HUES6 (cell line): ENCODE measurements at regions not wholly inside any gene's neighbourhood (a gene's known extent, or its start where the extent isn't known, plus 50 kb on each side); places are given as distances from the start of the nearest gene placed in this dataset.

Experiments used
- H3K27ac ChIP-seq: 2 replicates; pipeline ENCODE4 v1.7.0; 2013; ENCODE audit warnings: low read depth, mild to moderate bottlenecking, low read length, inconsistent platforms
- H3K27me3 ChIP-seq: 2 replicates; pipeline ENCODE4 v1.6.1; 2013; ENCODE audit warnings: low read length; ENCODE audit not compliant: control insufficient read depth, insufficient read depth
- H3K36me3 ChIP-seq: 2 replicates; pipeline ENCODE4 v1.6.1; 2013; ENCODE audit warnings: low read length; ENCODE audit not compliant: control insufficient read depth, insufficient read depth
- H3K4me1 ChIP-seq: 2 replicates; pipeline ENCODE4 v1.6.1; 2013; ENCODE audit warnings: low read length; ENCODE audit not compliant: control insufficient read depth, insufficient read depth
- H3K4me3 ChIP-seq: 2 replicates; pipeline ENCODE4 v1.5.1; 2013; ENCODE audit warnings: low read depth, low read length
- H3K9ac ChIP-seq: one replicate; pipeline ENCODE4 v1.6.1; 2013; ENCODE audit warnings: mild to moderate bottlenecking, low read length
- H3K9me3 ChIP-seq: 2 replicates; pipeline ENCODE4 v1.6.1; 2013; ENCODE audit warnings: low read depth, low read length; ENCODE audit not compliant: control insufficient read depth, insufficient read depth

GRCh38 chr1:25113086-25113485 is 119.2 kb downstream of the SYF2 start:
- no peaks in the 10 kb centered on the region for H3K27me3 ChIP-seq
- H3K4me1 ChIP-seq: no peaks in the 10 kb centered on the region
- no peak overlapping the region for H3K27ac ChIP-seq
- peaks cover 10% of the 10 kb centered on the region for H3K9me3 ChIP-seq
- no peak overlapping the region for H3K4me3 ChIP-seq
- no peaks in the 10 kb centered on the region for H3K36me3 ChIP-seq
- no peak overlapping the region for H3K9ac ChIP-seq

DNA sequence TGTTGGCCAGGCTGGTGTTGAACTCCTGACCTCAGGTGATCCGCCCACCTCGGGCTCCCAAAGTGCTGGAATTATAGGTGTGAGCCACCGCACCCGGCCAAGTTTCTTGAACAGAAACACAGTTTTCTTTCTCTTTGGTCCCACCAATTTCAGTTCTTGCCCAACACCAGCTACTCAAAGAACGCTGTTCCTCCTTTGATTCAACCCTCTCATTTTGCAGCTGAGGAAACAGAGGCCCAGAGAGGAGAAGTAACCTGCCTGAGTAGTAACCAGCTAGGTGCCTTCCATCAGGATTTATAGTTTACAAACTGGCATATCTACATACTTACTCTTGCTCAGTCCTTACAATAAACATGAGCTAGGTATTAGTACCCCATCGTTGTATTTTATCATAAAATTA is 119.9 kb downstream of the SYF2 start:
- Histone ChIP-seq H3K9me3 (peaks cover 10% of the 10 kb centered on the region), H3K4me1 (no peaks in the 10 kb centered on the region)

GRCh38 chr1:25111706-25112105 is 120.6 kb downstream of the SYF2 start:
- Histone ChIP-seq H3K4me3 (no peak overlapping the region), H3K36me3 (no peaks in the 10 kb centered on the region), H3K9me3 (peaks cover 10% of the 10 kb centered on the region), H3K27me3 (no peaks in the 10 kb centered on the region), H3K4me1 (no peaks in the 10 kb centered on the region), H3K27ac (no peak overlapping the region), H3K9ac (no peak overlapping the region)

More for the DNA sequence above, 119.9 kb downstream of the SYF2 start:
- Histone ChIP-seq H3K27ac (no peak overlapping the region), H3K36me3 (no peaks in the 10 kb centered on the region), H3K9ac (no peak overlapping the region), H3K4me3 (no peak overlapping the region), H3K27me3 (no peaks in the 10 kb centered on the region)

- Histone ChIP-seq H3K4me3 (no peak overlapping the region), H3K27ac (no peak overlapping the region), H3K27me3 (no peaks in the 10 kb centered on the region), H3K9ac (no peak overlapping the region), H3K36me3 (no peaks in the 10 kb centered on the region), H3K9me3 (peaks cover 10% of the 10 kb centered on the region), H3K4me1 (no peaks in the 10 kb centered on the region)
Observed at GRCh38 chr1:25110485-25110884, 121.8 kb downstream of the SYF2 start.

DNA sequence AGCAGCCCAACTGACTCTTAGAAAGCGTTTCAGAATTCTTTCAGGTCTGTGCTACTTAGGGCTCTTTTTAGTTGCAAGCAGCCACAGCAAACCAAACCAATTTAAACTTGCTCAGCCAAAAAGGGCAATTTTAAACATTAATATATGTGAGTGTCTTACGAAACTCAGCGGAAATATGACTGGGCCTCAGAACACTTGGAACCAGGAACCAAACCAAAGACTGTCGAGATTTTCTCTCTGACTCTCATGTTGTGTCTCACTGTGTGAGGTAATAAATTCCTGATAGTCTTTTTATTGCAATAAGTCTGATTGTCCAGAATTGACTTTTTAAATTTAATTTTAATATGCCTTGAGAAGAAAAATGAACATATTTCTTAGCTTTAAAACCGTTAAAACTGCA is 122.3 kb downstream of the SYF2 start:
- Histone ChIP-seq H3K27me3 (no peaks in the 10 kb centered on the region), H3K4me3 (no peak overlapping the region), H3K36me3 (no peaks in the 10 kb centered on the region), H3K9me3 (peaks cover 10% of the 10 kb centered on the region), H3K27ac (no peak overlapping the region), H3K4me1 (no peaks in the 10 kb centered on the region), H3K9ac (no peak overlapping the region)

DNA sequence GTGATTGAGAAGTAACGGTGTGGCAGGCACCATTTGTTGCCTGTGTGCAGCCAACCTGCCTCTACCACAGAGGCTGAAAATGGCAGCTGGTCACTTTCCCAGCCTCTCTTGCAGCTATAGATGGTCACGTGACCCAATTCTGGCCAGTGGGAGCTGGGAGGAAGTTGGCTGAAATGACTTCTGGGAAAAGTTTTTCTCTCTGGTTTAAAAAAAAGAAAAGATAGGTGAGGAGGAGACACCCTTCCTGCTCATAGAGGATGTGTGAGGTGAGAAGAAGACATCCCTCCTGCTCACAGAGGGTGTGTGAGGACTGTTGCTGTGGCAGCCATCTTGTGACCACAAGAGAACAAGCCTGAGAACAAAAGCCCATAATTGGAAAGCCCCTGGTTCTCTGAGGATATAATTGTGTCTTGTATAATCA is 122.8 kb downstream of the SYF2 start:
- H3K9ac ChIP-seq: no peak overlapping the region
- H3K36me3 ChIP-seq: no peaks in the 10 kb centered on the region
- no peak overlapping the region for H3K4me3 ChIP-seq
- no peak overlapping the region for H3K27ac ChIP-seq
- H3K27me3 ChIP-seq: no peaks in the 10 kb centered on the region
- H3K9me3 ChIP-seq: peaks cover 10% of the 10 kb centered on the region
- H3K4me1 ChIP-seq: no peaks in the 10 kb centered on the region

- H3K4me1 ChIP-seq: no peaks in the 10 kb centered on the region
Observed at GRCh38 chr1:25107643-25108010, 124.7 kb downstream of the SYF2 start.

GRCh38 chr1:25106976-25107642 is 125.2 kb downstream of the SYF2 start:
- Histone ChIP-seq H3K27ac (no peak overlapping the region), H3K4me3 (no peak overlapping the region)

More at GRCh38 chr1:25107643-25108010, 124.7 kb downstream of the SYF2 start:
- H3K9ac ChIP-seq: no peak overlapping the region
- no peak overlapping the region for H3K27ac ChIP-seq
- no peak overlapping the region for H3K4me3 ChIP-seq
- peaks cover 10% of the 10 kb centered on the region for H3K9me3 ChIP-seq
- no peaks in the 10 kb centered on the region for H3K27me3 ChIP-seq
- H3K36me3 ChIP-seq: no peaks in the 10 kb centered on the region

DNA sequence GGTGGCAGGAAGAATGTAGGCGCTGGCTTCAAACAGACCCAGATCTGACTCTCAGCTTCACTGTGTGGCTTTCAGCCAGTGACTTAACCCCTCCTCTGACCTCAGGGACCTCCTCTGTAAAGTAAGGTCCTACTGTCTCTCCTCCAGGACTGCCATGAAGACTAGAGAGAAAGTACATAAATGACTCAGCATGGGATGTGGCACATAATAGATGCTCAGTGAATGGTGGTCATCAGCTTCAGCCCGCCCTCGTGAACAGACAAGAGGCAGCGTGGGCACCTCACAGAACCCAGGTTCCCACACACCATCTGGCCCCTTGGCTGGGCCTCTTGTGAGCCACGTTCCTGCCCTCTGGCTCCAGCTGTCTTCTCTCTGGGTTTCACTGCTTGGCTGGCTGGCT is 126.0 kb downstream of the SYF2 start:
- Histone ChIP-seq H3K27ac (no peak overlapping the region), H3K9me3 (peaks cover 10% of the 10 kb centered on the region), H3K4me3 (no peak overlapping the region)

More at GRCh38 chr1:25106976-25107642, 125.2 kb downstream of the SYF2 start:
- no peaks in the 10 kb centered on the region for H3K4me1 ChIP-seq
- H3K36me3 ChIP-seq: no peaks in the 10 kb centered on the region
- no peak overlapping the region for H3K9ac ChIP-seq
- no peaks in the 10 kb centered on the region for H3K27me3 ChIP-seq
- peaks cover 10% of the 10 kb centered on the region for H3K9me3 ChIP-seq

GRCh38 chr1:25105836-25106235 is 126.5 kb downstream of the SYF2 start:
- Histone ChIP-seq H3K4me1 (no peaks in the 10 kb centered on the region), H3K27ac (no peak overlapping the region), H3K36me3 (no peaks in the 10 kb centered on the region), H3K9ac (no peak overlapping the region), H3K9me3 (peaks cover 10% of the 10 kb centered on the region), H3K4me3 (no peak overlapping the region), H3K27me3 (no peaks in the 10 kb centered on the region)

More for the DNA sequence above, 126.0 kb downstream of the SYF2 start:
- no peak overlapping the region for H3K9ac ChIP-seq
- H3K27me3 ChIP-seq: no peaks in the 10 kb centered on the region
- no peaks in the 10 kb centered on the region for H3K4me1 ChIP-seq
- no peaks in the 10 kb centered on the region for H3K36me3 ChIP-seq

- peaks cover 10% of the 10 kb centered on the region for H3K9me3 ChIP-seq
- no peaks in the 10 kb centered on the region for H3K4me1 ChIP-seq
- H3K36me3 ChIP-seq: no peaks in the 10 kb centered on the region
- H3K9ac ChIP-seq: no peak overlapping the region
- H3K27ac ChIP-seq: no peak overlapping the region
- no peaks in the 10 kb centered on the region for H3K27me3 ChIP-seq
- H3K4me3 ChIP-seq: no peak overlapping the region
Observed at GRCh38 chr1:25104932-25105561, 127.3 kb downstream of the SYF2 start.
